Loucy (cell line): ENCODE measurements at regions not wholly inside any gene's neighbourhood (a gene's known extent, or its start where the extent isn't known, plus 50 kb on each side); places are given as distances from the start of the nearest gene placed in this dataset.

Source experiments
- H2AFZ ChIP-seq: fragments of 200-600 bp; sonication (generic); 2 replicates; pipeline ENCODE4 v1.6.0; 2016; ENCODE audit warnings: antibody characterized with exemption, mild to moderate bottlenecking, low read length, moderate library complexity
- H3F3A ChIP-seq: fragments of 200-600 bp; 2 replicates; pipeline ENCODE4 v1.6.0; 2016; ENCODE audit warnings: antibody characterized with exemption, low read depth, mild to moderate bottlenecking
- H3K27me3 ChIP-seq: fragments of 200-600 bp; sonication (generic); 2 replicates; pipeline ENCODE4 v1.6.1; 2014; ENCODE audit warnings: low read length, mild to moderate bottlenecking; ENCODE audit not compliant: insufficient read depth, poor library complexity, severe bottlenecking
- H3K36me3 ChIP-seq: fragments of 200-600 bp; sonication (generic); 2 replicates; pipeline ENCODE4 v1.6.1; 2016; ENCODE audit warnings: low read length; ENCODE audit not compliant: insufficient read depth
- H3K4me1 ChIP-seq: fragments of 200-600 bp; sonication (generic); 2 replicates; pipeline ENCODE4 v1.5.1; 2014; ENCODE audit warnings: low read length, mild to moderate bottlenecking; ENCODE audit not compliant: insufficient read depth, poor library complexity, severe bottlenecking
- H3K4me2 ChIP-seq: fragments of 200-600 bp; sonication (generic); 2 replicates; pipeline ENCODE4 v1.6.0; 2014; ENCODE audit warnings: antibody characterized with exemption, low read length, low read depth, mild to moderate bottlenecking; ENCODE audit not compliant: poor library complexity, severe bottlenecking
- H3K4me3 ChIP-seq: fragments of 200-600 bp; sonication (generic); 2 replicates; pipeline ENCODE4 v1.5.1; 2014; ENCODE audit warnings: low read length, mild to moderate bottlenecking, mixed read lengths; ENCODE audit not compliant: poor library complexity, severe bottlenecking
- H3K79me2 ChIP-seq: fragments of 200-600 bp; sonication (generic); 2 replicates; pipeline ENCODE4 v1.6.1; 2014; ENCODE audit warnings: low read length; ENCODE audit not compliant: insufficient read depth
- H3K9ac ChIP-seq: fragments of 200-600 bp; sonication (generic); 2 replicates; pipeline ENCODE4 v1.6.0; 2014; ENCODE audit warnings: mild to moderate bottlenecking, low read depth, low read length, moderate library complexity; ENCODE audit not compliant: poor library complexity, severe bottlenecking
- H3K9me2 ChIP-seq: fragments of 200-600 bp; sonication (generic); replicated peaks from 2 replicates; pipeline ENCODE4 v1.6.1; 2016; ENCODE audit warnings: low read depth, low read length, mixed read lengths
- H3K9me3 ChIP-seq: fragments of 200-600 bp; sonication (generic); 2 replicates; pipeline ENCODE4 v1.6.1; 2014; ENCODE audit warnings: mild to moderate bottlenecking, antibody characterized with exemption, low read length, low read depth; ENCODE audit not compliant: insufficient read depth
- H4K20me1 ChIP-seq: fragments of 200-600 bp; sonication (generic); 2 replicates; pipeline ENCODE4 v1.6.0; 2014; ENCODE audit warnings: antibody characterized with exemption, low read length, mild to moderate bottlenecking; ENCODE audit not compliant: insufficient read depth, poor library complexity, severe bottlenecking
- CTCF ChIP-seq: fragments of 200-600 bp; sonication (generic); conservative IDR thresholded peaks from 2 replicates; pipeline ENCODE4 v1.5.1; 2014; ENCODE audit warnings: mild to moderate bottlenecking, antibody characterized with exemption, low read length
- EZH2phosphoT487 ChIP-seq: fragments of 200-600 bp; IDR thresholded peaks from 2 replicates; pipeline ENCODE4 v1.6.1; 2018; ENCODE audit warnings: antibody characterized with exemption, mild to moderate bottlenecking, moderate library complexity, borderline replicate concordance

GRCh38 chr16:64339052-64339770, 782.7 kb downstream of the CDH11 start:
- H3K4me3 ChIP-seq: no peak overlapping the region
- no peak for TF ChIP-seq EZH2phosphoT487
- TF ChIP-seq CTCF: no peak
- no peak overlapping the region for H2AFZ ChIP-seq

GRCh38 chr16:64321881-64322280, 800.0 kb downstream of the CDH11 start:
- Histone ChIP-seq H3K27me3 (no peaks in the 10 kb centered on the region), H3K9me3 (no peaks in the 10 kb centered on the region), H3F3A (no peaks in the 10 kb centered on the region), H3K4me1 (no peaks in the 10 kb centered on the region), H3K79me2 (no peaks in the 10 kb centered on the region), H3K4me2 (no peak overlapping the region), H3K9ac (no peak overlapping the region), H4K20me1 (no peaks in the 10 kb centered on the region), H3K4me3 (no peak overlapping the region), H3K36me3 (no peaks in the 10 kb centered on the region), H3K9me2 (no peaks in the 10 kb centered on the region), H2AFZ (no peak overlapping the region)
- TF ChIP-seq CTCF: no peak
- TF ChIP-seq EZH2phosphoT487: no peak

More at GRCh38 chr16:64339052-64339770, 782.7 kb downstream of the CDH11 start:
- H3K36me3 ChIP-seq: no peaks in the 10 kb centered on the region
- no peaks in the 10 kb centered on the region for H3K9me2 ChIP-seq
- no peaks in the 10 kb centered on the region for H3K27me3 ChIP-seq
- H3K79me2 ChIP-seq: no peaks in the 10 kb centered on the region
- H3K9me3 ChIP-seq: no peaks in the 10 kb centered on the region
- H3K4me1 ChIP-seq: no peaks in the 10 kb centered on the region
- H3F3A ChIP-seq: no peaks in the 10 kb centered on the region
- no peak overlapping the region for H3K9ac ChIP-seq
- no peaks in the 10 kb centered on the region for H4K20me1 ChIP-seq
- no peak overlapping the region for H3K4me2 ChIP-seq

- H3K4me3 ChIP-seq: no peak overlapping the region
- H3K9me3 ChIP-seq: no peaks in the 10 kb centered on the region
- no peaks in the 10 kb centered on the region for H3K4me1 ChIP-seq
- H3K9me2 ChIP-seq: no peaks in the 10 kb centered on the region
- no peaks in the 10 kb centered on the region for H3K79me2 ChIP-seq
- no peak overlapping the region for H3K9ac ChIP-seq
- TF ChIP-seq EZH2phosphoT487: no peak
- no peak for TF ChIP-seq CTCF
- H3K27me3 ChIP-seq: no peaks in the 10 kb centered on the region
- no peaks in the 10 kb centered on the region for H4K20me1 ChIP-seq
- no peak overlapping the region for H3K4me2 ChIP-seq
- H2AFZ ChIP-seq: no peak overlapping the region
- H3F3A ChIP-seq: no peaks in the 10 kb centered on the region
- no peaks in the 10 kb centered on the region for H3K36me3 ChIP-seq
These were observed 800.8 kb downstream of the CDH11 start for GRCh38 chr16:64321066-64321465.
